Cardiac fibroblast (primary cell): ENCODE measurements at regions not wholly inside any gene's neighbourhood (a gene's known extent, or its start where the extent isn't known, plus 50 kb on each side); places are given as distances from the start of the nearest gene placed in this dataset.

Experiments
- DNase-seq, 2 donors: peaks; one replicate each; pipeline versions ENCODE4 v3.0.0 to v3.0.0-alpha.2; 2010; ENCODE audit warnings: low read depth in 2 of 2
- H3K4me3 ChIP-seq, 2 donors: replicated peaks in 1 of 2; 1 replicate in 1 of 2; 2 replicates in 1 of 2; pipeline ENCODE4 v1.5.1; 2011; ENCODE audit warnings: low read depth in 2 of 2, low read length in 2 of 2, mild to moderate bottlenecking in 2 of 2, moderate library complexity in 1 of 2
- TF ChIP-seq, protein P1 (sequence below): IDR thresholded peaks from one replicate; pipeline ENCODE4 v1.5.1; 2011; ENCODE audit warnings: low read depth, mild to moderate bottlenecking, low read length, inconsistent platforms

DNA sequence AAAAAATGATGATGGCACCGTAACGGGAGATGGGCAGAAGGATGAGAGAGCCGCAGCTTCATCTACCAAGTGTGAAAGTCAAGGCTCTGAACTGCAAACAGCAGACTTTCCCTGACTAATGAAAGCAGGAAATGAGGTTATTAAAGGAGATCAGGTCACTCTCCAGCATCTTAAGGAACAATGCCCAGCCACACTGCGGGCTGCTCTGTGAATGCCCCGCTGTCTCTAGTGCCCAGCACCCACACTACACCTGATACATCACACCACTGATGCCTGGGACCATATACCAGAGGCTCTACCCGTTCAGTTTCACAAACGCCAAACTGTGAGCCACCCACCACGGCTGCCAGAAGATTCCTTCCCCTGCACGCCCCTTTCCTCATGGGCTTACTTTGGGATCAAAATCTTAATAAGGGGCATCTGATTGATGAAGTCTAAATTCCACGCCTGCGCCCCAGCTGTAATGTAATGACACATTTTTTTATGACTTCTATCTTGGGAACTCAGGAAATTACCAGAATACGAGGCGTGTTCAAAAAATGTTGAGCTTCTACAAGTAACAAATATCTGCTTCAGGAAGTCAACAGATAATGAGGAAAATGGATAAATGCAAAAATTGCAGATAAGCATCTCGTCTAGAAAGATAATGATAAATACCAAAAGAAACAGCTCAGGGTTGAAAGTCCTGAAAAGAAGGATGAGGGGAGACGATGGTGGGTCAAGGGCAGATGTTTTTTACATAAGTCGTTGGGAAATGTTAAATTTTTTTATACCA lies 72.0 kb downstream of the MIS18A start:
- no peak overlapping the region for H3K4me3 ChIP-seq
- TF ChIP-seq, protein P1, sequence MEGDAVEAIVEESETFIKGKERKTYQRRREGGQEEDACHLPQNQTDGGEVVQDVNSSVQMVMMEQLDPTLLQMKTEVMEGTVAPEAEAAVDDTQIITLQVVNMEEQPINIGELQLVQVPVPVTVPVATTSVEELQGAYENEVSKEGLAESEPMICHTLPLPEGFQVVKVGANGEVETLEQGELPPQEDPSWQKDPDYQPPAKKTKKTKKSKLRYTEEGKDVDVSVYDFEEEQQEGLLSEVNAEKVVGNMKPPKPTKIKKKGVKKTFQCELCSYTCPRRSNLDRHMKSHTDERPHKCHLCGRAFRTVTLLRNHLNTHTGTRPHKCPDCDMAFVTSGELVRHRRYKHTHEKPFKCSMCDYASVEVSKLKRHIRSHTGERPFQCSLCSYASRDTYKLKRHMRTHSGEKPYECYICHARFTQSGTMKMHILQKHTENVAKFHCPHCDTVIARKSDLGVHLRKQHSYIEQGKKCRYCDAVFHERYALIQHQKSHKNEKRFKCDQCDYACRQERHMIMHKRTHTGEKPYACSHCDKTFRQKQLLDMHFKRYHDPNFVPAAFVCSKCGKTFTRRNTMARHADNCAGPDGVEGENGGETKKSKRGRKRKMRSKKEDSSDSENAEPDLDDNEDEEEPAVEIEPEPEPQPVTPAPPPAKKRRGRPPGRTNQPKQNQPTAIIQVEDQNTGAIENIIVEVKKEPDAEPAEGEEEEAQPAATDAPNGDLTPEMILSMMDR, result no peak
- DNase-seq, result no peak

DNA sequence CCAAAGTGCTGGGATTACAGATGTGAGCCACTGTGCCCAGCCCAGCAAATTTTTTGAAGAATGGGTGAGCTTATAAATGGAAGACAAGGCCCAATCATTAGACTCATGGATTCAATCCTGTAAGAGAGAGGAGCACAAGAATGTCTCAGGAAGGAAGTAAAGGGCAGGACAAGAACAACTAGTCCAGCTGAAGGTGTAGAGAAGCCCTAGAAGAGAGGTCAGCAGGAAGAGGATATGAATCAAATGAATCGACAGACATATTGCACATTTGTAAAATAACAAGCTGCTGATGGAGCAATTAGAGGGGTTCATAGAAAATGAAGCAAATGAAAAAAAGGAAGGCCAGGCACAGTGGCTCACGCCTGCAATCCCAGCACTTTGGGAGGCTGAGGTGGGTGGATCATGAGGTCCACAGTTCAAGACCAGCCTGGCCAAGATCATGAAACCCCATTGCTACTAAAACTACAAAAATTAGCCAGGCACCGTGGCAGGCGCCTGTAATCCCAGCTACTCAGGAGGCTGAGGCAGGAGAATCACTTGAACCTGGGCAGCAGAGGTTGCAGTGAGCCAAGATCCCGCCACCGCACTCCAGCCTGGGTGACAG lies 74.9 kb downstream of the MIS18A start:
- DNase-seq, result no peak

DNA sequence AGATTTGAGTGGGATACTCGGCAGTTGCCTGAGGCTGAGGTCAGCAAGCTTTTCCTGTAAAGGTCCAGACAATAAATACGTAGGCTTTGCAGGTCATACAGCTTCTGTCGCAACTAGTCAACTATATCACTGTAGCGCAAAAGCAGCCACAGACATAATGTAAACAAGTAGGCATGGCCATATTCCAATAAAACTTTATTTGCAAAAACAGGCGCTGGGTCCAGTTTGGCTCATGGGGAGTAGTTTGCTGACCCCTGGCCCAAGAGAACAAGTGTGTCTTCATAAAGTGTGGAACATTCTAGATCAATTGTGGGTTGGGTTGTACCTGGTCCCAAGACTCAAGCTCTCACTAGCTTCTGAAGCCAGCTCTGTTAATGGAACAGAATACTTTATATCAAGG lies 78.8 kb downstream of the MIS18A start:
- no peak for DNase-seq
- no peak overlapping the region for H3K4me3 ChIP-seq
- TF ChIP-seq, protein P1, result no peak

More for the DNA sequence above, 74.9 kb downstream of the MIS18A start:
- TF ChIP-seq, protein P1, result no peak
- H3K4me3 ChIP-seq, result no peak overlapping the region

DNA sequence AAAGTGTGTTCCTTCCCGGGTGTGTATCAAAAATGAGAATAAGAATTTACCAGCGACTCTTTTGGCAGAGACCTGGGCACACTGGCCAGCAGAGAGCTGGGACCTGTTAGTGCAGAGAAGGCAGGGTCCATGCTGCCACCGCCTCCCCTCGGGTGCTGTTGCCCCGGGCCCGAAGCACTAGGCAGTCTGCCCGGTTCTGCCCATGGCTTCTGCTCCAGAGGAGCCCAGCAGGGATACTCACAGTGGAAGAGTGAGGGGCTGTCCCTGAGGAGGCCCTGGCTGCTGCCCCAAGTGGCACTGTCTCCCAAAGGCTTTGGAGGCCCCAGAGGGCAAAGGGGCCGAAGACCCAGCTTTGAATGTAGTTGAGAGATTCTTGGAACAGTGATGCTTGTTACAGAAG lies 80.5 kb downstream of the MIS18A start:
- H3K4me3 ChIP-seq, result no peak overlapping the region
- TF ChIP-seq, protein P1, result no peak
- no peak for DNase-seq

DNA sequence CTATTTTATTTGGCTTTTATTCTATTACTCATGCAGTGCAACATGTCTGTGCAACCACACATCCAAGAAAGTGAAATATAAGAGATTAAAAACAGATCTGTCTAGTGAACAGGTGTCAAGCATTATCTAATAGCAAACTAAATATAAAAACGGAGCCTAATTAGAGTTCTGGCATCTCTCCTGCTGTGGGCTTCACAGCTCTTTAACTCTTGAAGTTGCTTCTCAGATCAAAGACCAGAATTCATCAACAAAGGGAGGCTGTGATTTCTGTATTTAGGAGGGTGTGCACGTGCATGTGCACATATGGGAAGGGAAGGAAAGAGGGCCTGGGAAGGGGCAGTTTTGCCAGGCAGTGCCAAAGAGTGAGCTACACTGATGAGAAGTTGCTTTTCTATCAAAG lies 81.0 kb downstream of the MIS18A start:
- DNase-seq, result no peak
- no peak overlapping the region for H3K4me3 ChIP-seq
- TF ChIP-seq, protein P1, result no peak

DNA sequence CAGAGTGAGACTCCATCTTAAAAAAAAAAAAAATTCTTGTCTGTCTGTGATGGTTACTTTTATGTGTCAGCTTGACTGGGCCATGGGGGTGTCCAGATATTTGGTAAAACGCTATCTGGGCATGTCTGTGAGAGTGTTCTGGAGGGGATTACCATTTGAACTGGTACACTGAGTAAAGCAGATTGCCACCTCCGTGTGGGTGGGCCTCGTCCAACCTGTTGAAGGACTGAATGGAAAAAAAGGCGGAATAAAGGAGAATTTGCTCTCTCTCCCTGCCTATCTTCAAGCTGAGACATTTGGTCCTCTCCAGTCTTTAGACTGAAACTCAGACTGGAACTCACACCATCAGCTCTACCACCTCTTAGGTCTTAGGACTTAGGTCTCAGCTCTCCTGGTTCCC lies 82.8 kb downstream of the MIS18A start:
- TF ChIP-seq, protein P1, result no peak

More for the DNA sequence above, 82.8 kb downstream of the MIS18A start:
- DNase-seq, result no peak
- H3K4me3 ChIP-seq, result no peak overlapping the region
